ENCODE measurements at regions not wholly inside any gene's neighbourhood (a gene's known extent, or its start where the extent isn't known, plus 50 kb on each side); places are given as distances from the start of the nearest gene placed in this dataset.

DNA sequence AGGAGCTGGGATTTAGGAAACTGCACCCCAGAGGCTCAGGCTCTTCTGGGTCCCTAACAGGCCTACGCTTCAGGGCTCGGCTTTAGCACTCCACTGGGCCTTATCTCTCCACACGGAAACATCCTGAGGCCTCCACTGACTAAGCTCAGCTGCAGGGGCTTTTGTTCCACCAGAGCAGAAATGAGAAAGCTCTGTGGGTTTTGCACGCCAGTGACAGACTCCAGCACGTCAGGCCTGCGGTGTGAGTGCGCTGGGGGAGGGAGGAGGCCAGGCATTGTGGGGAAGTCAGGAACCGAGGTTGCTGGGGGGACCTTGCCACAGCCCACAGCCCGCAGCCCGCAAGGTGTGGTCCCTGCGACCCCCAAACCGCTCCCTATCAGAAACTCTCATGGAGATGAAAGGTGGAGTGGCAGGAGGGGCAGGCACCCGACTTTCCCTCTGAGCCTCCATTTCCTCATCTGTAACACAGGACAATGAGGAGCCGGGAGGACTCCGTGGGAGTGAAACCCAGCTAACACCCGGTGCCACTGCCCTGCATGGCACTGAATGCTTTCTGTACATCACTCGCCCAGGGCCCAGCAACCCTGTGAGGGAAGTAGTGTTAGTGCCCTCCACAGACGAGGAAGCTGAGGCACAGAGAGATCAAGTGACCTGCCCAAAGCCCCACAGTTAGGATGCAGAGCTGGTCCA lies 106.5 kb downstream of the TPRA1 start:
- no peak for DNase-seq (ENCODE audit: low spot score)
- no peak for FAIRE-seq

DNA sequence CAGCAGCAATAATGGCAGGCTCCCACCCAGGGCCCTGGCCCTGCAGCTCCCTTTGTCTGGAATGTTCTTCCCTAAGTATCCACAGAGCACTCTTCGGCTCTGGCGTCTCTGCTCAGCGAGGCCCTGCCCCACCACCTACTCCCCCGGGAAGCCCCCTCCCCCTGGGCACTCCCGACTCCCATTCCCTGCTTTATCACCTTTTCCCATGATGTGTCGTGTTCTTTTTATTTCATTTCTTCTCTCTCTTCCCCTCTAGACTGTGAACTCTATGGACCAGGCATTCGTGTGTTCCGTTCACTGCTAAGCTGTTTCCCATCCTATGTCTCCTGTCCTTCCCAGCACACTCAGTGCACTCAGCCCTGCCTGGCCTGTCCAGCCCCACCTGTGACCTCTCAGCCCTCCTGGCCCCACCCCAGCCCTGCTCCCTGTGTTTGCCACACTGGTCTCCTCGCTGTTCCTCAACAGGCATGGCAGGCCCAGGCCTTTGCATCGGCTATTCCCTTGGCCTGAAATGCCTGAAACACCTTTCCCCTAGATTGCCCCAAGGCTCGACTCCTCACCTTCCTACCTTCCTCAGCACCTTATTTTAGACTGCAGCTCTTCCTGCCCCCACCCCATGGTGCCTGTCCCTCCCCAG lies 107.4 kb downstream of the TPRA1 start:
- FAIRE-seq (no peak), DNase-seq (ENCODE audit: low spot score) (no peak)

DNA sequence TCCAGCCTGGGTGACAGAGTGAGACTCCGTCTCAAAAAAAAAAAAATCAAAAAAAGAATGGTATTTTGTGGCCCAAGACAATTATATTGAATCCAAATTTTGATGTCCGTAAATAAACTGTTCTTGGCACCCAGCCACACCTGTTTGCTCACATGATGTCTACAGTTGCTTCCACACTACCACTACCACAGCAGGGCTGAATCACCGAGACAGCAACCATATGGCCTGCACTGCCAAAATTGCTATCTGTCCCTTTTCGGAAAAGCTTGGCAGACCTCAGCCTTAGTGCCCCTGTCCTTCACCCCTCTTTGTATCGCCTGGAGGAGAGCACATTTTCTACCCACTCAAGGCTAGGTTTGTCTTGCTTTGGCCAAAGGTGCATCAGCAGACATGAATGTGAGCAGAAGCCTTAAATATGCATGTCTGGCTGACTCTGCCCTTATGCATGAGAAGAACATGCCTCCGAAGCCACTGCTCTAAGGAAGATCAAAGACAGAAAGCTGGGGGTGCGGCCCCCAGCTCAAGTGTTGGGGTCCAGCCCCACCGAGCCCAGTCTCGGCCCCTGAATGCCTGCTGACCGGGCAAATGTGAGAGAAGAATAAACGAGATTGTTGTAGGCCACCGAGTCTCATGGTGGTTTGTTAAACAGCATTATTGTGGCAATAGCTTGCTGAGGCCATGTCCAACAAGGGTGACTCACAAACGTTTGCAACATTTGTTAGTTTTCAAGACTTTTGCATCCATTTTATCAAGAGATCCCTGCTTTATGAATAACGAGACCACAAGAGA lies 108.1 kb downstream of the TPRA1 start:
- no peak for DNase-seq (ENCODE audit: low spot score)
- no peak for FAIRE-seq

DNA sequence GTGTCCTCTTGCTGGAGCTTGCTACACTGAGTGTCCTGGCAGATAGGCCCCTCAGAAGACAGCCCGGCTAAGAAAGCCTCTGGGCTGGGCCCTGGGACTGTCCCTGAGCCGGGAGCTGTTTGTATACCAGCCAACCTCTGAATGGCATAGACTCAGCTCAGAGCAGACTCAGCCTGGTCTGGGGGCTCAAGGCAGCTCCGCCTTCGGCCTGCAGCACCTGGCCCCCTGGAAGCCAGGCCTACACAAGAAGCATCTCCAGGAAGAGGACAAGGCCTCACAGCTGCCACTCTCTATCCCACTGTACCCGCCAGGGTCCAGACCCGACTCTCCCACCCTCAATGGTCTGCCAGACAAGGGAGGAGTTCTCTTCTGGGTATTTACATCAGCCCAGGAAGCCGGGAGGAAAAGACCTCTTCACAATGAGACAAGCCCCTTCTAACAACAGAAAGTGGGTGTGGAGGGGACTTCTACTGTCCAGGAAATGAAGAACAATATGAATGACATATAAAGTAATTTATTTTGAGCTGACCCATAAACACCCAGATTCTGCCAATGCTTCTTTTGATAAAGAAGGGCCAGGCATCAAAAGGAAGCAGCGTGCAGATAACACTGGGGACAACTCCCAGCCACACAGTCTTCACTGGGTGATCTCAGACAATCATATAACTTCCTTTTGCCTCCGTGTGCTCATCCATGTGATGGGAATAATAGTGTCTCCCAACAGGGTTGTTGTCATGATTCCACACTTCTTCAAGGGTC lies 110.2 kb downstream of the TPRA1 start:
- no peak for DNase-seq (ENCODE audit: low spot score)
- FAIRE-seq: no peak

DNA sequence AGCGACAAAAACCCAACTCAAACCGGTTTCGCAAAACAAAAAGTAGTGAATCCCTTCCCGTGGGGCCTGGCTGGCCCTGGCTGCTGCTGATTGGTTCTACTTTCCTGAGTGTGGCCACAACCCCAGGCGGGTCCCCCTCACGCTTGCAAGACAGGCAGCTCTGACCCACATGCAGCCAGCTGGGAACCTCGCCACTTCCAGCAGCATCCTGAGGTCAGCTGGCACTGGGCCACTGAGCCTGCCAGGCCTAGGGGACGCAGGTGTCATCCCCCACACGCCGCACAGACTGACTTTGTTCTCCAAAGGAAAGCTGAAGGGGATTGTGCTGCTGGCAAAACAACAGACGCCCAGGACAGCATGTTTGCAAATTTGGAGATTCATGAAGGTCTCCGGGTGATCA lies 111.1 kb downstream of the TPRA1 start:
- DNase-seq (ENCODE audit: low spot score): no peak
- FAIRE-seq: no peak

DNA sequence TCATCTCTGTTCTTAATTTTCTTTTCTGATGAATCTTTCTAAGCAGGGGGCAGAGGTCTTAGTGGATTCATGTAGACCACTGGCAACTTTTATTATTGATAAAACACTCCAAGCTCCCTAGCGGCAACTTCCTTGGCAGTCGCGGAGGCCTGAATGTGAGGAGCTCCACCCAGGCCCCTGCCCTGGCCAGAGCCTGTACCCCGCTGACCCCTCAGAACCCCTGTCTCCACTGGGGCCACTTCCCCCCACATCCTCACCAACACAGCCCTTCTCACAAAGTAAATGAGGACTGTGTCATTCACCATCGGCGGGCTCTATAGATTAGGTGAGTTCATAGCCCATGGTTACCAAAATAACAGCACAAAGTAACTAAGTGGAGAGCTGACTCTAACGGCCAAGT lies 111.6 kb downstream of the TPRA1 start:
- DNase-seq (ENCODE audit: low spot score) (no peak), FAIRE-seq (no peak)

DNA sequence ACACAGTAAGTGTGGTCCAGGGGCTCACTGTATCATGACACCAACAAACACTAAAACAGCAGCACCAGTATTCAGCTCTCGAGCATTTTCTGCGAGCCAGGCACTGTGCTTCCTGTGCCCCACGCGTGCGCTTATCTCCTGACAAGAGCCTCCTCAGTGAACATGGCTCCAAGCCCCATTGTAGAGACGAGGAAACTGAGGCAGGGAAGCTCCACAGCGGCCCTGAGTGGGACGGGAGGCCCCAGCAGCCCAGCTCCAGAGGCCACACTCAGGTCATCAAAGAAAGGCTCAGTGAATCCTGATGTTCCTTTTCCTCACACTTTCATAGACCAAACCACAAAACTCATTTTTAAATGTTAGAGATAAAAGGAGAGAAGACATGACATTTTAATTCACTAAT lies 113.1 kb downstream of the TPRA1 start:
- no peak for FAIRE-seq

DNA sequence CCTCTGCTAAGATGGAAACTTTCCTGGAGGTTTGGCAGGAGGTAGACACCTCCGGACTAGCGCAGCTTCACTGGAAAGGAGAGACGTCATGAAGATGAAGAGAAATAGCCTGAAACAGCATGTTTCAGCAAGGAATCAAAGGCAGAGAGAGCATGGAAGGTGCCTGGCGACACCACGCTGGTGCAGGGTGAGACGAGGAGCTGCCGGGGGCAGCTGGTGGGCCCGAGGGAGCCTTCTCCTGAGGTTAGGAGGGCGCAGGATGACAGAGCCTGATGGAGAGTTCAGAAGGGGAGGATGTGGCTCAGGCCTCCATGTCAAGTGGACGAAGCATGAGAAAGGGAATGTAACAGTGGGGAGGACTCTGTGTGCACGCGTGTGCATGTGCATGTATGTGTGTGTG lies 113.6 kb downstream of the TPRA1 start:
- FAIRE-seq (no peak), DNase-seq (ENCODE audit: low spot score) (no peak)

More for the DNA sequence above, 113.1 kb downstream of the TPRA1 start:
- no peak for DNase-seq (ENCODE audit: low spot score)

DNA sequence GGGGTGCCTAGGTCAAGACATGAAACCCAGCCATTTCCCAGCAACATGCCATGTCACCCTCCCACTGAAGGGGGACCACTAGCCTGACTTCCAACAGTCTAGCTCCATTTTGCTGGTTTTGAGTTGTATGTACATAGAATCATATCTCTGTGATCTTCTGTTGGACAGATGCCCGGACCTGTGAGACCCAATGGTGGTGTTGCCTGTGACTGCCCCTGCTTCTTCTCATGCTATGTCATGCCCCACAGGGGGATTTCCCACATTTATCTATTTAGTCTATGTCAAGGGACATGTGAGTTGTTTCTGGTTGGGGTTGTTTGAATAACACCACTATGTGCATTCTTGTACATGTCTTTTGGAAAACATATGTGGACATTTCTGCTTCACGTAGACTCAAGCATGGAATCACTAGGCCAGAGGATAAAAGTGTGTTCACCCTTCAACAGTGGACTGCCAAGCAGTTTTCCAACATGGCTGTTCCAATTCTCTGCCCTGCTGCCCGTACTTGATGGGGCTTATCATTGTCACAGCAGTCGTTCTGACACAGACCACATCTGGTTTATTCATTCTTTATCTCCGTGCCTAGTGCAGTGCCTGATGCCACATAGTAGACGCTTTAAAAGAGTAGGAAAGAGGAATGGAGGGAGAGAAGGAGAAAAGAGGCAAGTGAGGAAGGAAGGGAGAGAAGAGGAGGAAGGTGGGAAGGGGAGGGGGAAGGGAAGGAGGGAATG lies 114.4 kb downstream of the TPRA1 start:
- DNase-seq (ENCODE audit: low spot score): no peak
- no peak for FAIRE-seq

DNA sequence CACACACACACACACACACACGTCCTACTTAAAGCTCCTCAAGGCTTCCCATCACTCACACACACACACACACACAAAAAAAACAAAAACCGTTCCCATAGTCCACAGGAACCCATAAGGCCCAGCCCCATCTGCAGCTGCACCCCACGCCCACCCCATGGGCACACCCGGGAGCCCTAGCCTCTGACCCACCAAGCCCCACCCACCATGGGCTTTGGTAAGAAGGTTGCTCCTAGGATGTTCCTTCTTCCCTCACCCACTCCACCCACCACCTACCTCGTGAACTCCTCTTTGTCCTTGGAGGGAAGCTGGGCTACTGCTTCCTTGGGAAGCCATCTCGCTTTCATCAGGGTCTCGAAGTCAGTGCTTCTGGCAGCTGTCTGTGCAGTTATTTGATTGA lies 115.1 kb downstream of the TPRA1 start:
- no peak for DNase-seq (ENCODE audit: low spot score)
- FAIRE-seq: no peak

DNA sequence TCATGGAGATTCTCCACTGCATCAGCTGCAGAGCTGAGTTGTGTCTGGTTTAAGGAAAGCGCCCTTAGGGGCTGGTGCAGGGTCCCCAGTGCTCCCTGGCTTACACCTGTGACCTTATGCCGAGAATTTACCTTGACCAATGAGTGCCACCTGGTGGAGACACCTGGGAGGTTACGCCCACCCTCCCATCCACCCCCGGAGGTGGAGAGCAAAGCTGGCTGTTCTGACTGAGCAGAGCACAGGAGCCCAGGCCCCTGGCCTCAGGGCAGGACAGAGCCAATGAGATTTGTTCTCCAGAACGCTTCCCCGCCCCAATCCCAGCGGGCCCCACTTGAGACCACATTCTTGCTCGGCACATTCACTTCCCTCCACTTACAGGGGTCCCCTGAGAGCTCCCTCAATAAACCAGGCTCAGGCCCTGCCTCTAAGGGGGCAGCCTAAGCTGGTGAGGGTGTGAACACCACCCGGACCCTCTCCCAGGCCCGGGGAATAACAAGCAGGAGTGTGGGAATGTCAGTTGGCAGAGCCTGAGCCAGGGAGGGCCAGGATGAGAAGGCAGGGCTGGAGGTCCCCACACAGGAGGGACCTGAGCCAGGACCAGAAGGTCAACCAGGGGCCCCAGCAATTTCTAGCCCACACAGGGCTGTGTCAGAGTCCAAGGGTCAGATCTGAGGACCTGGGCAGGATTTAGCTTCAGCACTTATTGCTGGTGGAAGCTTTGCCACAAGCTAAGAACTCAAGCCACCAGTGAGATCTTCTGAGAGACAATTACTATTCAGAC lies 117.1 kb downstream of the TPRA1 start:
- FAIRE-seq (no peak), DNase-seq (ENCODE audit: low spot score) (no peak)

DNA sequence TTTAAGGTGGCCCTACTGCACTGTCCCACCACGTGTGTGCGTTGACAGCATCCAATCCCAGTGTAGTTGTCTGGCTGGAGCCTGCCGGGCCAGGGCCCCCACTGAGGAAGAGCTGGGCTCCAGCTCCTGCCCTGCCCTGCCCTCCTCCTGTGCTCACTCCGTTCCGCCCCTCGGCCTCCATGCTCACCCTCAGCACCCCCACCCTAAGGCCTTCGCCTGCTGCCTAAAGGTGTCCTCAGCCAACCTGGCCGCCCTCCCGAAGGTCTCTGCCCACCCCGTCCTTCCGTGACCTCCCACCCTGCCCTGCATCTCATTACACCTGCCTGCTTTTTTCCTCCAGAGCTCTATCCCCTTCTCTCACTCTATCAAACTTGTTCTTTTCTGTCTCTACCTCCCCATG lies 118.0 kb downstream of the TPRA1 start:
- no peak for DNase-seq (ENCODE audit: low spot score)
- no peak for FAIRE-seq

DNA sequence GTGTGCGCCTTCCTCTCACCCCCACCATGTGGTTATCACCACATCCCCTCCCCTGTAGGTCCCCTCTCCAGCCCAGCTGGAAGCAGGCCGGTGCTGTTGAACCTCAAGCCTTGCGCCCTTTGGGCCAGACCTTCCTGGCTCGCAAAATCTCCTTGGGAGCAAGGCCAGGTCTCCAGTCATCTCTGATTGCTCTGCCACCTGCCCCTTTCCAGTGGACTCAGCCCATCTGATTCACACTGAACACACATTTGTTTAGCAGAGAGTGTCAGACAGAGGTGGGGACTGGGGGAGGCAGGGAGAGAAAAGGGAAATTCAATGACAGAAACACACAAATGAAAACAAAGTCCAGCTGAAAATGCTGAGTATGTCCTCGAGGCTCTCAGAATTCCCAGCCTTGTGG lies 119.4 kb downstream of the TPRA1 start:
- DNase-seq (ENCODE audit: low spot score): no peak
- no peak for FAIRE-seq

DNA sequence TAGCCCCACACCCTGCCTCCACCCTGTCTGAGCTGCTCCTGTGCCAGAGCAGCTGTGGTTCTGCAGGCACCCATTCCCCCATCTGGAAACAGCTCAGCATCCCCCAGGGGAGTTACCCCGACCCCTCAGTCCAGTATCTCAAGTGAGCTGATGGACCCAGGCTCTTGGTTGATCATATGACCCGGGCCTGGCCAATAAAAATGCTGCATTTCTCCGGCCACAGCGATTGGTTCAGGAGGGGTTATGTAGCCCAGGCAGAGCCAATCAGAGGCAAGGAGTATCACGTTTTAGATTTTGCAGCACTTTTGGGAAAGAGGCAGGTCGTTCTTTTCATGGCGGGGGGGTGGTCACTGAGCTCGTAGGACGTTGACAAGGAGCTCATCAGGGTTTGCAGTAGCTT lies 120.8 kb downstream of the TPRA1 start:
- no peak for DNase-seq (ENCODE audit: low spot score)
- FAIRE-seq: no peak

DNA sequence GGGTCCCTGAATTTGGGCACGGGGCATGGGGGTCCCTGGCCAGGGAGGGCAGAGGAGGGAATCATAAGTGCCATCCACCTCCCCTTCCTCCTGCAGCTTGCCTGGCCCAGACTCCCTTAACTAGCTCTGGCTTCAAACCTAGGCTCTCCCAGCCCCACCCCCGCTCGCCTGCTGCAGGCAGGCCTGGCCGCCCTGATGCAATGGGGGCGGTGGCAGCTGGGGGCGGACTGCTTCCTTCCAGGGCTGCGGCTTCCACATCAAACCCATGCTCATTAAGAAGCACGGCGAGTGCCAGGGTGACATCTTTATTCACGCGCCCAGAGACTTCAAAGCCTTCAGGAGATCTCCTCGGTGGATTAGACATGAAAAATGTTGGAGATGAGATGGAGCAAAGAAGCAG lies 123.1 kb downstream of the TPRA1 start:
- FAIRE-seq: no peak

DNA sequence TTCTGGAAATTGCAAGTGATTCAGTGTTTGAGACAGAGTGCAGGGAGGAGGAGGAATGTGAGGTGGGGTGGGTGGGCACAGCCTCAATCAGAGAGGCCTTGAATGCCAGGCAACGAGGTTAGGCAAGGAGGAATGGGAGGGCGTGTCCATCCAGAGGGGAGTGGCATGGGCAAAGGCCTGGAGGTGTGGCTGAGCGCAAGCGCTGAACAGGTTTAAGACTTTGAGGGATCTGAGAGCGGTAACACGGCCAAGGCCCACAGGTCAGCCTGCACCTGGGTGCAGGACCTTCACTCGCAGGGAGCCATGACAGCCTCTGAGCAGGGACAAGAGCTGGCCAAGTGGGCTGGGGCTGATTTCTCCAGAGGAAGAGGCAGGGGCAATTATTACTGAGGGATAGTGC lies 125.9 kb downstream of the TPRA1 start:
- no peak for FAIRE-seq
- no peak for DNase-seq (ENCODE audit: low spot score)

More for the DNA sequence above, 123.1 kb downstream of the TPRA1 start:
- no peak for DNase-seq (ENCODE audit: low spot score)

DNA sequence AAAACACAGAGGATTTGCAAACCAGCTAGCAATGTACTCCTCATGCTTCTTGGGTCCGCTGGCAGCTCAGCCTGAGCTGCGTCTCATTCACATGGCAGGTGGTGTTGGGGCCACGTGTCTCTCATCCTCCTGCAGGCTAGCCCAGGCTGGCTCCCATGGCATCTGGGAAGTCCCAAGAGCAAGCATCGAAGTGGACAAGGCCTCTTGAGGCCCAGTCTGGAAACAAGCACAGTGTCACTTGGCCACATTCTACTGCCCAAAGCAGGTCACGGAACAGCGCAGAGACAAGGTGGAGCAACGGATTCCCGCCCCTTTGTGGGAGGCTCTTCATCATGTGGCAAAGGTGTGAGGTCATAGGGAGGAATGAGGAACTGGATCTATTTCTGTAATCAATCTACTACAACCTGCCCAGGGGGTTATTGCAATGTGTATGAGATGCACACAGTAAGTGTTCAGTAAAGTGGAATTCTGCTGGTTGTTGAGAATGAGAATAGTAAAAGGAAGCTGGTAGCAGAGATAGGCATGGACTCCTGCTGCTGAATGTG lies 128.3 kb downstream of the TPRA1 start:
- FAIRE-seq: no peak

DNA sequence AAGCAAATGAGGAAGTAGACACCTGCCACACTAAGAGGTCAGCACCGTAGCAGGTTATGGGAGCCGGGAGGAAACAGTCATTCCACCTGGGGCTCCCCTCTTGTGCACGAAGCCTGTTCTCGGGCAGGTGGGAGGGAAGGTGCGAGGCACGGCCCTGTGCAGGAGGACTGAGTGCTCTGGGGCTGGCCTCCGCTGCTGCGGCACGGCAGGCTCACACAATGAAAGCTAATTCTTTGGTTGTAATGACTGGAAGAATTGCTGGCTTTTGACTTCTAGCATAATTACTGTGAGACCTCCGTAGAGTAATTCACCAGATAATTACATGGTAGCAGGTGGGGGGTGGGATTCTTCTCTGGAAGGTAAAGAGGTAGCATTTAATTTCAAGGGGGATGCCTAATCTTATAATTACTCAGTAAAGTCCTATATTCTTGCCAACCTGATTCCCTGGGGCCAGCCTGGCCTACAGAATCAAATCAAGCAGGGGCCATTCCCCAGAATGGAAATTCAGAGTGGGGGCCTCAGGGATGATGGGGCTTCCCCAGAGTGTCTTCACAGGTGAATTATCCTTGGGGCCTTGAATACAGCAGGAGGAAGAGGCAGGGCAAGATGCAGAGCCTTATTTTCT lies 129.1 kb downstream of the TPRA1 start:
- DNase-seq (ENCODE audit: low spot score) (no peak), FAIRE-seq (no peak)

More for the DNA sequence above, 128.3 kb downstream of the TPRA1 start:
- no peak for DNase-seq (ENCODE audit: low spot score)

DNA sequence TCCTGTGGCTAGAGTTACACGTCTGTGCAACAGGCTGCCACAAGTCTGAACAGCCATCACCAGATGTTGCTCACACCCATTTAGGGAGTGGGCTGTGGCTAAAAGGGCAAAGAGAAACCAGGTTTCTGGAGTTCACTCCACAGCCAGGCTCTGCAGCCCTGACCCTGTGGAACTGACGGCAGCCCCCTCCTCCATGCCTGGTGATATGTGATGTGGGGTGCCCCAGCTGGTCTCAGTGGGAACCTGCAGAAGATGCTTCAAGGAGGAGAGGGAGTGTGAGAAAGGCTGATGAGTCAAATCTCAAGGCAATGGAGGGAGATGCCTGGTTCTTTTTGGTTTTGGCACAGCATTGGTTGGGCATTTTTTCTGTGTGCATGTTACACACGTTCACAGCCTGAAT lies 130.6 kb downstream of the TPRA1 start:
- FAIRE-seq (no peak), DNase-seq (ENCODE audit: low spot score) (no peak)
